HepG2 (cell line): ENCODE measurements at regions not wholly inside any gene's neighbourhood (a gene's known extent, or its start where the extent isn't known, plus 50 kb on each side); places are given as distances from the start of the nearest gene placed in this dataset.

Source experiments
- ATAC-seq: fragments of 200-7000 bp; cut with Tn5 transposase; 3 replicates; pipeline ENCODE4 v1.9.1; 2020; ENCODE audit warnings: mild to moderate bottlenecking, moderate library complexity
- BruUV-seq: library from RNA; stranded (reverse); fragments of 400-500 nt; replicated peaks from 2 replicates; lab custom pipeline; 2021; lab: Mats Ljungman, UMichigan
- CTCF ChIA-PET: fragments of 300-600 bp; formaldehyde crosslinking; extraction: SDS; loops from one replicate; lab custom pipeline; 2021; ENCODE audit warnings: low total read pairs, inconsistent platforms, low intra/inter-chr PET ratio; lab: Yijun Ruan, JAX
- POLR2A ChIA-PET: fragments of 350-600 bp; sonication (Branson Sonifier 250); formaldehyde crosslinking; loops from one replicate; lab custom pipeline; 2020; ENCODE audit warnings: antibody characterized with exemption, inconsistent platforms; lab: Yijun Ruan, JAX
- DNase-seq: peaks from one replicate; pipeline ENCODE4 v3.0.0-alpha.2; 2015; ENCODE audit warnings: low spot score
- FAIRE-seq: peaks from 3 replicates; lab custom pipeline; 2011; peaks lifted over from hg19 to GRCh38; lab: Jason Lieb, UNC
- H2AFZ ChIP-seq: one replicate; pipeline ENCODE4 v1.6.1; 2011; ENCODE audit warnings: low read length, inconsistent platforms
- H3K27ac ChIP-seq: fragments of 300-600 bp; 3 replicates; pipeline ENCODE4 v1.8.0; 2011; ENCODE audit warnings: mixed run types, mild to moderate bottlenecking, mixed read lengths, low read length, inconsistent platforms; ENCODE audit not compliant: insufficient read depth; ENCODE audit errors: extremely low read length
- H3K27me3 ChIP-seq, 2 experiments: fragments of 200-600 bp in 1 of 2; 2 replicates in 1 of 2; 3 replicates in 1 of 2; pipeline versions ENCODE4 v1.6.0 to v1.8.0; 2011; ENCODE audit warnings: low read length in 2 of 2, mild to moderate bottlenecking in 2 of 2, moderate library complexity in 2 of 2, inconsistent platforms in 1 of 2; ENCODE audit not compliant: insufficient read depth in 2 of 2, control insufficient read depth in 1 of 2
- H3K36me3 ChIP-seq, 2 experiments: fragments of 200-600 bp in 1 of 2; replicated peaks in 1 of 2; 2 replicates in 1 of 2; 3 replicates in 1 of 2; pipeline versions ENCODE4 v1.5.1 to v1.8.0; 2011; ENCODE audit warnings: low read length in 2 of 2, inconsistent platforms in 1 of 2; ENCODE audit not compliant: insufficient read depth in 2 of 2, control insufficient read depth in 1 of 2
- H3K4me1 ChIP-seq: 2 replicates; pipeline ENCODE4 v1.5.1; 2012; ENCODE audit warnings: low read length, inconsistent platforms; ENCODE audit not compliant: insufficient read depth
- H3K4me2 ChIP-seq: 2 replicates; pipeline ENCODE4 v1.6.0; 2011; ENCODE audit warnings: low read depth, low read length, inconsistent platforms
- H3K4me3 ChIP-seq, 3 experiments: fragments of 200-600 bp in 1 of 3; sonication (generic), shearing (Covaris generic) in 1 of 3; replicated peaks in 1 of 3; 2 replicates each; pipeline ENCODE4 v1.5.1; 2011 to 2016; ENCODE audit warnings: low read length in 3 of 3, inconsistent platforms in 2 of 3, low read depth in 2 of 3, mild to moderate bottlenecking in 2 of 3, control low read depth in 1 of 3, mixed read lengths in 1 of 3; ENCODE audit not compliant: insufficient read depth in 1 of 3
- H3K79me2 ChIP-seq: one replicate; pipeline ENCODE4 v1.6.1; 2011; ENCODE audit warnings: low read length, inconsistent platforms; ENCODE audit not compliant: insufficient read depth
- H3K9ac ChIP-seq: 2 replicates; pipeline ENCODE4 v1.6.0; 2011; ENCODE audit warnings: mild to moderate bottlenecking, low read depth, low read length, inconsistent platforms; ENCODE audit not compliant: insufficient read depth
- H3K9me3 ChIP-seq: 2 replicates; pipeline ENCODE4 v1.5.1; 2012; ENCODE audit warnings: mild to moderate bottlenecking, low read length
- H4K20me1 ChIP-seq: 2 replicates; pipeline ENCODE4 v1.6.0; 2011; ENCODE audit warnings: inconsistent platforms, mild to moderate bottlenecking, low read length, moderate library complexity; ENCODE audit not compliant: insufficient read depth
- GPBP1L1 ChIP-seq: sonication (generic); formaldehyde crosslinking; IDR thresholded peaks from 2 replicates; pipeline ENCODE4 v1.5.0; 2020; ENCODE audit warnings: mild to moderate bottlenecking, missing genetic modification reagents
- JARID2 ChIP-seq: sonication (generic); formaldehyde crosslinking; IDR thresholded peaks from 2 replicates; pipeline ENCODE4 v1.8.1; 2023; ENCODE audit warnings: missing genetic modification reagents, inconsistent platforms; ENCODE audit not compliant: insufficient replicate concordance
- KLF9 ChIP-seq: IDR thresholded peaks from 2 replicates; pipeline ENCODE4 v1.6.1; 2016; ENCODE audit warnings: low read depth
- MYPOP ChIP-seq: sonication (generic); formaldehyde crosslinking; IDR thresholded peaks from 2 replicates; pipeline ENCODE4 v1.8.1; 2023; ENCODE audit warnings: mild to moderate bottlenecking, moderate library complexity, missing genetic modification reagents
- NCOR1 ChIP-seq: fragments of 200-600 bp; sonication (generic); IDR thresholded peaks from 2 replicates; pipeline ENCODE4 v1.7.0; 2017; ENCODE audit warnings: antibody characterized with exemption, low read length, borderline replicate concordance
- NR1H2 ChIP-seq: sonication (generic); formaldehyde crosslinking; IDR thresholded peaks from 2 replicates; pipeline ENCODE4 v1.8.1; 2022; ENCODE audit warnings: low read depth, missing genetic modification reagents, borderline replicate concordance
- RNF2 ChIP-seq: fragments of 450-650 bp; conservative IDR thresholded peaks from 2 replicates; pipeline ENCODE4 v1.6.1; 2016; ENCODE audit warnings: low read depth
- SUZ12 ChIP-seq: fragments of 150-350 bp; IDR thresholded peaks from 2 replicates; pipeline ENCODE4 v1.6.1; 2014; ENCODE audit warnings: low read depth, low read length
- ZNF407 ChIP-seq: sonication (generic); formaldehyde crosslinking; IDR thresholded peaks from one replicate; pipeline ENCODE4 v1.5.1; 2020; ENCODE audit warnings: mild to moderate bottlenecking, missing genetic modification reagents; ENCODE audit errors: not compliant biosample characterization
- ZNF510 ChIP-seq: sonication (generic); formaldehyde crosslinking; IDR thresholded peaks from 2 replicates; pipeline ENCODE4 v1.4.0; 2020; ENCODE audit warnings: low read depth, mild to moderate bottlenecking, missing genetic modification reagents
- ZNF670 ChIP-seq: sonication (generic); formaldehyde crosslinking; IDR thresholded peaks from 2 replicates; pipeline ENCODE4 v1.8.0; 2022; ENCODE audit warnings: mild to moderate bottlenecking, missing genetic modification reagents, borderline replicate concordance
- ZSCAN29 ChIP-seq: sonication (generic); formaldehyde crosslinking; conservative IDR thresholded peaks from 2 replicates; pipeline ENCODE4 v1.4.0; 2020; ENCODE audit warnings: mild to moderate bottlenecking, missing genetic modification reagents
- WGBS: methylation state at CpG from one replicate; pipeline ENCODE4 v1.1.6; 2017; ENCODE audit warnings: low lambda C conversion rate; 5-methylcytosine and 5-hydroxymethylcytosine counted together
- in situ Hi-C: cut with HindIII; loops from 2 replicates; pipeline ENCODE4 v1.10.0; 2017; ENCODE audit warnings: low pct_unique_long_range_greater_than_20kb; ENCODE audit not compliant: extremely low pct_ligation_motif_present
- intact Hi-C: fragments of 100-400 bp; cut with micrococcal nuclease; formaldehyde crosslinking; loops from one replicate; pipeline ENCODE4 v1.10.0; 2022; ENCODE audit not compliant: unreplicated experiment
- TF ChIP-seq, protein P1 (sequence below): sonication (generic); formaldehyde crosslinking; IDR thresholded peaks from 2 replicates; pipeline ENCODE4 v1.5.0; 2020; ENCODE audit warnings: missing genetic modification reagents, mild to moderate bottlenecking, borderline replicate concordance

DNA sequence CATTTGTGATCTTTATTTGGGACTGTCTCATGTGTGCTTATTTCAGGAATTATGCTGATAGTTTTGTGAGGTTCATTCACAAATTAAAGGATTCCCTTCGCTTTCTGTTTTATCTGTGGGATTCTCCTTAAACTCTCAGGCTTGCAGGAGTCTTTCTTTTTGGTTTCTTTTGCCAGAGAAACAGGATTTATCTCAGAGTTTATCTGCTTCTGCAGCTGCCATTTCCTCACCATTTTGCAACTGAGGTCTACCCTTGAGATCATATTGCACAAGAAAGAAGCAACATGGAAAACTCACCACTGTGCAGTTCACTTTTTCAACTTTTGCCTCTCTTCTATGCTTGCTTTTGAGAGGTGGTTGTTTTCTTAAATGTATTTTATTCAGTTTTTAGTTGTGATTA, 201.0 kb downstream of the PRL start:
- Histone ChIP-seq H4K20me1 (no peaks in the 10 kb centered on the region), H3K4me1 (no peaks in the 10 kb centered on the region), H3K27me3 (no peaks in the 10 kb centered on the region), H3K36me3 (no peaks in the 10 kb centered on the region), H3K79me2 (no peaks in the 10 kb centered on the region), H3K27ac (no peak overlapping the region), H3K9ac (no peak overlapping the region), H3K4me3 (no peak overlapping the region), H3K4me2 (no peak overlapping the region), H3K9me3 (peaks cover 15% of the 10 kb centered on the region), H2AFZ (no peak overlapping the region)
- intact Hi-C loops (no loop called here), in situ Hi-C loops (no loop called here)
- ATAC-seq: no peak
- 14% methylated on average over 1 of the region's 1 CpG for WGBS
- DNase-seq: no peak
- POLR2A ChIA-PET: no interaction called here
- BruUV-seq: no TSS peak
- no peak for FAIRE-seq
- CTCF ChIA-PET: no interaction called here
- TF ChIP-seq ZNF670 (CRISPR knock-in tag) (no peak), RNF2 (no peak), NCOR1 (no peak), ZNF510 (CRISPR knock-in tag) (no peak), NR1H2 (CRISPR knock-in tag) (no peak), SUZ12 (no peak), GPBP1L1 (no peak), MYPOP (CRISPR knock-in tag) (no peak), JARID2 (CRISPR knock-in tag) (no peak), ZSCAN29 (CRISPR knock-in tag) (no peak), ZNF407 (CRISPR knock-in tag) (no peak), KLF9 (CRISPR knock-in tag) (no peak)
- TF ChIP-seq, protein P1, sequence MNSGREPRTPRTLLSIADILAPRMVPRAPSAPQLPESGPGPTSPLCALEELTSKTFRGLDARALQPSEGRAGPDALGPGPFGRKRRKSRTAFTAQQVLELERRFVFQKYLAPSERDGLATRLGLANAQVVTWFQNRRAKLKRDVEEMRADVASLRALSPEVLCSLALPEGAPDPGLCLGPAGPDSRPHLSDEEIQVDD (CRISPR knock-in tag): no peak
